ENCODE measurements at regions not wholly inside any gene's neighbourhood (a gene's known extent, or its start where the extent isn't known, plus 50 kb on each side); places are given as distances from the start of the nearest gene placed in this dataset.

DNA sequence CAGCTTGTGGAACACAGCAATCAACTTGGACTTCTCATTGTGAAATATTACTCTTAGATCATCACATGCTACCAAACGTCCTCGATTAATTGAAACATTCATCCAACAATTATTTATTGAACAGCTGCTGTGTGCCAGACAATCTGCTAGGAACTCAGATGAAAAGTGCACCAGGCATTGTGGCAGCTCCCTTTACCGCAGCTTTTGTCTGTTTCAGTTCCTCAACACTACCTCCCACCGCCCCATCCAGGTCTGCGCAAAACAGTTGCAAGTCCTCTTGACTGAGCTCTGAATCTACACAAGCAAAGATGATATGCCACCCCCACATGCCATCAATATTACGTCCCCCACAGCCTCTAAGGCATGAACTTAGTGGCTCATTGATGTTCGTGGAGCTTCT, 1094.4 kb upstream of the MAP3K7 start:
- no peak for DNase-seq (ENCODE audit: low spot score)
- in situ Hi-C loops (cut with HindIII; ENCODE audit: low sequenced_read_pairs), result no loop called here

DNA sequence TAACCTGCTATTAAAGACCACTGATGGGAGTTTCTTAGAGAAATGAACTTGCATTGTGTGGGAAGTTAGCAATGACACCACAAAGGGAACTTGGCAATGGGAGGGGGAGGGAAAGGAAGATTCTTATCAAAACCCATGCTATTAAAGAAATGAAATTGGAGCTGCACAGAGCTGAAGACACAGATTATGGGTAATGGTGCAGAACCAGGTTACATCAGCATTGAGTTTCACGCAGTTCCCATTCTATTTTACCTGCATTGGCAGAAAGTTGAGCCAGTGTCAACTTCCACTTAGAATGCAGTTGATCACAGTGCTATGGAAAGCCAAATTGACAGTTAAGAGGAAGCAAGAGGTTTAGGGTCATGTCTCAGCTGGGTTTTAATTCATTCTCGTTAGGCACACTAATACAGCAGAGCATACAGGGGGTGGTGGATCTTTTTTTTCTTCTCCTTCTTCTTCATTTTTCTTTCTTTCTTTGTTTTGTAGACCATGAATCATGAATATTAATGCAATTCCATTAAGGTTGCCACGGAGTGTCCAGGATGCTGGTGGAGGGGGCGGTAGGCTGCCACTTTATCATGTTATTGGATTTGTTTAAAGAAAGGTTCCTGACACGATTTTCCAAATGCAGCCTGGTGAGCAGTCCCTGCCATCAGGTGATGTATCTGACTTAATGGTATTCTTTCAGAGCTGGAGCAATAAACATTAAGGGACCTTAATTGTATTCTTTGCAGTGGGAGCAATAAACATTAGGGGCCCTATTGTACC, 1092.0 kb upstream of the MAP3K7 start:
- in situ Hi-C loops (cut with HindIII; ENCODE audit: low sequenced_read_pairs), result no loop called here
- DNase-seq (ENCODE audit: low spot score), result no peak

DNA sequence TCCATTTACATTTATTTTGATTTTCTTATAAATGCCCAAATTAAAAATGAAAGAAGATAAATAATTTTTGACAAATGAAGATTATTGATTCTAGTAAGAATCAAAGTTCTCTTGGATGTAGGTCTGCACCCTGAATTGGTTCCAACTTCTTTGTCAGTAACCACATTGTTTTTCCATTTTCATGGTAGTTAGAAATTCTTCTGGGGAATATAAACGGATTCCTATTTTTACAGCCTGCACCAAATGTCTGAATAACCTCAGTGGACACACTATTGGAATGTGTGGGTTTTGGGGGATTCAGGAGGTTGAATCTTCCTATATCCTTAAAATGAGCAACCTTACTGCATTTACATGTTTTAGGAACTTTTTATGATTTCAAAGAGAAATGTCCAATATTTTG, 1085.3 kb upstream of the MAP3K7 start:
- DNase-seq (ENCODE audit: low spot score), result no peak
- in situ Hi-C loops (cut with HindIII; ENCODE audit: low sequenced_read_pairs), result no loop called here

DNA sequence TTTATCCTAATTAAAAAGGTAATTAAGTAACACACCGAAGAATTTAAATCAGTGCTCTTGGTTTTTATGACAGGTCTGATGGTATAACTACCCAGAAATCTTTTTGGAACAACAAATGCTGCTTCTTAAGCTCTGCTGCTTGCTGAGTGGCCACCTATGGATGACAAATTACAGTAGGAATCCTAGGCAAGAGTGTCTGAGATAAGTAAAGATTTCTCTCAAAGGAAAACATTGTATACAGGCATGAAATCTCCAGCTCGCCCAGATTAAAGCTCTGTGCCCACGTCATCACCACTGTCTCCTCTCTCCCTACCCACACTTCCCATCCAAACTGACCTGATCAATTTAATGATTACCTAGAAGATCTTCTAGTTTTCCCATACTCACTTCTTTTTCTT, 1083.0 kb upstream of the MAP3K7 start:
- no peak for DNase-seq (ENCODE audit: low spot score)
- in situ Hi-C loops (cut with HindIII; ENCODE audit: low sequenced_read_pairs), result no loop called here

DNA sequence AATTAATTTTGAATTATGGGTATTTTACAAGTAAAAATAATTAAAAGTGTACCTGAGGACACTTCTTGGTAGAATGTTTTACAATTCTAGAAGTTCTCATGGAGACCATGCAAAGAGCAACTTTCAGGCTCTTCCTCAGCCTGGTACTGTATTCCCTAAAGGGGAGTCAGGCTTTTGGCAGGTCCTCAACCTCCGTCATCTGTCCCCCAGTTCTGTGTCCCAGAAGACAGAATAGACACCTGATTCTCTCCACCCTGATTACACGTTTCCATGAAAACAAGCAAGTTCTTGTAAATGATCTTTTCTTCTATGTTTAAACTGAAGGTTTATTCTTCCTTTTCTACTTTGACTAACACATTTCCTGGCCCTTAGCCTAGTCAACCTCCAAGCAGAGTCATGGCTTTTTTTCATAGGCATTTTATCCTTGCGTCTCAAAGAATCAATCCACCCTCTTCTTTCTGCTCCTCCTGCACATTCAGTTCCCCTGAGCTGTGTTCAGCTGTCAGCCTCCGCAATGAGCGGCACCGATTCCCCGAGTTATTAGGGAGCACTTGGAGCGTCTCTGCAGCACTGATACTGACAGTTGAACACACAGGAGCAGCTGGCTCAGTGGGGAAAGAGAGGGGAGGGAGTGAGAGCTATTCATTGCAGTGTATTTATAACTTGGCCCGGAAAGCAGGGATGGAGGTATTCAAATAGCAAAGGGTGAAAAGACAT, 1082.4 kb upstream of the MAP3K7 start:
- in situ Hi-C loops (cut with HindIII; ENCODE audit: low sequenced_read_pairs), result no loop called here
- peak; percentile 91 for DNase-seq (ENCODE audit: low spot score)

DNA sequence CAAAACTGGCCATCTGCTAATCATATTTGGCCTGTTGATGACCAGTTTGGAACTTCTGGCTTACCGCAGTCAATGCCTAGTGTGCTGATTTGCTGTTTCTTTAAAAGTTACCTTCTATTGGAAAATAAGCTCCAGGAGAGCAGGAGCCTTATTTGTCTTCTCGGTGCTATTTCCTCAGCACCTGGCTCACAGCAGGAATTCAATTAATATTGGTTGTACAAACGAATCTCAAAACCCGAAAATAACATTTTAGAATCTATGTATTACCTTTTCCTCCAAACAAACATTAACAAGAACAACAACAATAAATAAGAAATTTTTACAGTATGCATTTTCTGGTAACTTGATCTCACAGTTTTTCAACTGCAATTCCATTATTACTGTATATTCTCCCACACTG, 1080.7 kb upstream of the MAP3K7 start:
- DNase-seq (ENCODE audit: low spot score), result peak; percentile 65
- in situ Hi-C loops (cut with HindIII; ENCODE audit: low sequenced_read_pairs), result no loop called here

DNA sequence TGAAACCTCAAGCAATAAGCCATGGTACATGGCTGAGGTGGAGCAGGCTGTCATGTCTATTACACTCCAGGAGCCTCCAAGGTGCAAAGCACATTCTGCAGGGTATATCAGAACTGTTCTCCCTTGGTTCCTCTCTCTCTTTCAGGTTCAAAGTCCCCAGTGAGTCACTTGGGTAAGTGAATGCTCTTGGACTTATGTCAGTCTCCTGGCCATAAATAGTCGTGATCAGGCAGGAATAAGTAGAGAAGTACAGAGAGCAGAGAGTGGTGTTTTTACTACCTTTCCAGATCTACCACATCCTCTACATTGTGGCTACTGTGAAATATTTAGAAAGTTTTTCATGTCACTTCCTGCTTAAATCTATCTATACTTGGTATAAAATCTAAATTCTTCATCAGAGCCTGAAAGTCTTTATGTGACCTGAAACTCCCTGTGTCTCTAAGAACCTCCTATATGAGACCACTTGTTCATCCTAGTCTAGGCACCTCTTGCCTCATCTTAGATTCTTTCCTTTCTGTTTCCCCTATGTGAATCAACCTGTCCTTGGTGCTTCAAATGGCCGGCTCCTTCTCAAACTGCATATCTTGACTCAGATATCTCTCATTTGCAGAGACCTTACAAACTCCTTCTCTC, 1077.6 kb upstream of the MAP3K7 start:
- no peak for DNase-seq (ENCODE audit: low spot score)
- in situ Hi-C loops (cut with HindIII; ENCODE audit: low sequenced_read_pairs), result no loop called here

DNA sequence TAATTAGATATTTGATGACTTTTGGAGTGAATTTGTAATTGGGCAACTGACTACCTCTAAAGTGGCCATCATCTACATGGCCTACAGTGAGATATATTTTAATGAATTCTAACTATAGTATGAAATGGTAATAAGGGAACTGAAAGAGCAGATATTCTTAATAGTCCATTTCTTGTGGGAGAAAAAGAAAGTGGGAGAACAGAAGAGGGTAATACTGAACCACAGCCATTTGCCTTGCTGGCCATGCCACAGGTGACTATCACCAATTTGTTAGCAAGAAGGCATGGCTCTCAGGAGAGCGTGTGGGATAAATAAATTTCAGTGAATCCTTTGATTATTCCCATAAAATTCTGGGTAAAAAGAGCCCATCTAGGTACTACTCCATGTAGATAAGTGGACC, 1074.0 kb upstream of the MAP3K7 start:
- DNase-seq (ENCODE audit: low spot score), result no peak
- in situ Hi-C loops (cut with HindIII; ENCODE audit: low sequenced_read_pairs), result no loop called here

DNA sequence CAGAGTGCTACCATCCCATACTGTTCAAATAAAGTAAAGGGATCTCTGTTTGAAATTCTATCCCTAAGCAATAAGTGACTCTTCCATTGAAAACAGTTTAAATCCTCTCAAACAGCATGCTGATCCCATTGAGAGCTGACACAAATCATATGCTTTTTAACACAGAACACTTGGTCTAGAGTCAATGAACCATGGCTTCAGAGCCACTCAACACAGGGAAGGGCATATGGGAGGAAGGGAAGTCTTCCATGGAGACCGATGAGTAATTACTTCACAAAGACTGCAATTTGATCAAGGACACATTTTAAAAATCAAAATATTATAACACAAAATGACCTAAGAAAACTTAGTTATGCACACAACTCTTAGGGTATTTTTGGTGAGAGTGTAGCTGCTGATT, 1073.0 kb upstream of the MAP3K7 start:
- no peak for DNase-seq (ENCODE audit: low spot score)
- in situ Hi-C loops (cut with HindIII; ENCODE audit: low sequenced_read_pairs), result no loop called here

DNA sequence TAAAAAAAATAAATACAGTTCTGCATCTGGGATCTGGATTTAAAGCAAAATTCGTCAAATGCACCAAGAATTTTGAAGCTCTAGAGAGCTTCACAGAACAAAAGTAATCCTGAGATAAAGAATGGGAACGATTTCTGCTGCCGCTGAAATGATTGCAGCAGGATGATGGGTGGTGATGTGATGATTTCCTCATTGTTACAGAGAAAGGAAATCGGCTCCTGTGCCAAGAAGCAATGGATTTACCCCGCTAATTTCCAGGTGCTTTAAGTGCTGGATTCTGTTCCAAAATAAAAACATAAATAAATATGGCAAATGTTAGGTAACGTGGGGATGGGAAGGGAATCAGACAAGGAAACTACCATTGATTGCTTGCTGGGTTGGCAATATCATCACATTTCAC, 1067.9 kb upstream of the MAP3K7 start:
- DNase-seq (ENCODE audit: low spot score), result no peak
- in situ Hi-C loops (cut with HindIII; ENCODE audit: low sequenced_read_pairs), result no loop called here

DNA sequence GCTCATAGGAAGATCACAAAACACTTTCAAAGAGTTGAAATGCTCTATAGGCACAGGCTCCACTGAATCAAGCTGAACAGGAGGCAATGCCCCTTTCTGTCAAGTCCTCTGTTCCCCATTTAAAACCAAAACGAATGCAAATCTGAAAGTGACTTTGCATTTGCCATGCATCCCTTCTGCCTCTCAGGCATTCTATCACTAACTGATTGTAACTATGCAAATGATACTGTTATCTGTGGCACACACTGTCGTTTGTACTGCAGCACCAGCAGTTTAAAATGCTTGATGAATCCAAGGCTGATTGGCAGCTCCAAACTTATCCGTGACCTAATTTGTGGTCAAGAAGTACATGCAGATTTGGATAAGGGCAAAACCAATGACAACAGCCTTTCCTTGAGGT, 1067.5 kb upstream of the MAP3K7 start:
- in situ Hi-C loops (cut with HindIII; ENCODE audit: low sequenced_read_pairs), result no loop called here
- DNase-seq (ENCODE audit: low spot score), result no peak

DNA sequence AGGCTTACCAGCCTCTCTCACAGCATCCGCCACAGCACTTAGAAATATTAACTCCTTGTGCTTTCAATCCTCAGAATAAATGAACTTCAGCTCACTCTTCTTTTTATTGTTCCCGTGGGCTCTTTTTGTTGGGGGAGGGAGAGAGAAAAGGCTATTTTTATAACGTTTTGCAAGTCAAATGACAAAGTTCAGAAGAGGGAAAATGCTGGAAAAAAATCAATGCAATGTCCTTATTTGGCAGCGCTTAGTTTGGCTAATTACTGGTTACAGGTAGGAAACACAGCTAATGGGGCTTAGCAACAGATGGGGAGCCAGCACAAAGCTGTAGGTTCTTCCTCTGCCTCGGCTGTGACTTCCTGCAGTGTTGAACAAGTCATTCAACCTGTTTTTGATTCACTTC, 1067.0 kb upstream of the MAP3K7 start:
- DNase-seq (ENCODE audit: low spot score), result peak; percentile 95
- in situ Hi-C loops (cut with HindIII; ENCODE audit: low sequenced_read_pairs), result no loop called here

DNA sequence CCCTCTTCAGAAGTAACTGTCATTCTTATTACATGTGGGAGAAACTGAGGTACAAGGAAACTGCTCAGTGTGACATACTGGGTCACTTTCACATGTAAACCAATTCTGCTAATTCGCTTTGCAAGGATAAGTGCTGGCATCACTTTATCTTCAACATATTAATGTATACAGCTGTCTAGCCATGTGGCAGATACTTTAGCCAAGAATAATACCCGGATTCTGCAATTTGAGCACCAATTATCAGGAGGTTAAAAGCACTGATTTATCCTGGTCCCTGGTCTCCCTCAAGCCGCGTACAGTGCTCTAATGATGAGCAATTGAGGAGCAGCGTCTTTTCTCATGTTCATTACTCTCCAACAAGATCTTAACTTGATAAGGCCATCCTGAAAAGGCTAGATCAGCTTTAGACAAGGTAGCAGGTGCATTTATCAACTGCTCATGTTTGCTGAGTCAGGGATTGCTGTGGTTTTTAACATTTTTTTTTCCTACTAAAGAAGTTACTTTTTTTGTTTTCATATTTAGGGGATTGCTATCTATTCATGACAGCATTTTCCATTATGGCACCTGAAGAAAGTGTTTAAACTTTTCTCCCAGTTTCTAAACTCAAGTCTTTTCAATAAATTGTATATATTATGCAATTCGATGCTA, 1066.3 kb upstream of the MAP3K7 start:
- DNase-seq (ENCODE audit: low spot score), result peak; percentile 32
- in situ Hi-C loops (cut with HindIII; ENCODE audit: low sequenced_read_pairs), result no loop called here

DNA sequence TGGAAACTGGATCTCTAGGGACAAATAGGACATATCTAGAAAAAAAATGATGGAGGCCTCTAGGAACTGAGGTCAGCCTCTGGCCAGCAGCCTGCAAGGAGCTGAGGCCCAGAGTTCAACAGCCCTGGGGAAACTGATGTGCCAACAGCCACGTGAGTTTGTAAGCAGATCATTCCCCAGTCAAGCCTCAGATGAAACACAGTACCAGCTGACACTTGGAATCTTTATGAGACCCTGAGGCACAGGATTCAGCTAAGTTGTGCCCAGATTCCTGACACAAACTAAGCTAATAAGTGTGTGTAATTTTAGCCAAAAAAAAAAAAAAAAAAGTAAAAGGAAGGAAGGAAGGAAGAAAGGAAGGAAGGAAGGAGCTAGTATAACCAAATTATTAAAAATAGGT, 1059.8 kb upstream of the MAP3K7 start:
- in situ Hi-C loops (cut with HindIII; ENCODE audit: low sequenced_read_pairs), result no loop called here
- no peak for DNase-seq (ENCODE audit: low spot score)

DNA sequence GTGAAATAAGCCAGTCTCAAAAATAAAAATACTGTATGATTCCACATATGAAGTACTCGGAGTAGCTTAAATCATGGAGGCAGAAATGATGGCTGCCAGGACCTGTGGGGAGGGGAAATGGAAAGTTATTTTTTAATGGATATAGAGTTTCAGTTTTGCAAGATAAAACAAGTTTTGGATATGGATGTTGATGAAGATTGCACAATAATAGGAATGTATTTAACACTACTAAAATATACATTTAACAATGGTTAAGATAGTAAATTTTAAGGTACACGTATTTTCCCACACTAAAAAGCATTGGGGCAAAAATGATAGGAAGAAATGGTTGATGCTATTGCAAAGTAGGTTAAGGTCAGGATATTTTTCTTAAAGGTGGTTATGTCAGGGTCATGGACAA, 1058.9 kb upstream of the MAP3K7 start:
- DNase-seq (ENCODE audit: low spot score), result no peak
- in situ Hi-C loops (cut with HindIII; ENCODE audit: low sequenced_read_pairs), result no loop called here

DNA sequence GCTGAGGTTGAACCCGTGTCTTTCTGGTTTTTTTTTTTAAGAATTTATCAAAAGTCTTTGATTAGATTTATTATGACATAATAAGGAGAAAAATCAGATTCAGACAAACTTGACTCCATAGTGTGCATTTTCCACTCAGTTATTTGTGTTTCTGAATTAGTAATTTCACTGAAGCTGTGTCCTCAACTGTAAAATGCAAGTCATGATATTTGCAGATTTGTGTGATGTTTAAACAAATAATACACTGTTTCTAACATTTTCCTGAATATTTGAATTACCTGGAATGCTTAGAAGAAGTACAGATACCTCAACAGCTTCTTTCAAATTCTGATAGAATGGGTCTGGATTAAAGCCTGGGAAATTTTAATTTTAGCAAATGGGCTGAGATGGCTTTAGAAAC, 1050.3 kb upstream of the MAP3K7 start:
- no peak for DNase-seq (ENCODE audit: low spot score)
- in situ Hi-C loops (cut with HindIII; ENCODE audit: low sequenced_read_pairs), result no loop called here

DNA sequence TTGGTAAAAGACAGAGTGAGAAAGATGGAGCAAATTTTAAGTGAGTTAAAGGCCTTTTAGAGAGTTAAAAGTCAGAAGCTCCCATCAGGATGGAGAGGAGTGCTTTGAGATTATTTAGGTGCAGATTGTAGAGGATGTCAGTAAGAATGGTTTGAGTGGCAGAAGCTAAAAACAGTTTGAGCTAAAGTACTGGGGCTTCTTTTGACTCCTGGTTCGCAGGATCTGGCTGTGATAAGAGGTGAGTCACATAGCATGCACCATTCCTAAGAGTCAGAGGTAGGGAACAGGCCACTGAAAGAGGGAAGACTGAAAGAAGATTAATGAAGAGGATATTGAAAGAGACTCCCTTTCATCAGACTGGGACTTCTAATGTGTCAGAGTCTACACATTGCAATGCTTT, 1047.9 kb upstream of the MAP3K7 start:
- in situ Hi-C loops (cut with HindIII; ENCODE audit: low sequenced_read_pairs), result no loop called here
- DNase-seq (ENCODE audit: low spot score), result no peak

DNA sequence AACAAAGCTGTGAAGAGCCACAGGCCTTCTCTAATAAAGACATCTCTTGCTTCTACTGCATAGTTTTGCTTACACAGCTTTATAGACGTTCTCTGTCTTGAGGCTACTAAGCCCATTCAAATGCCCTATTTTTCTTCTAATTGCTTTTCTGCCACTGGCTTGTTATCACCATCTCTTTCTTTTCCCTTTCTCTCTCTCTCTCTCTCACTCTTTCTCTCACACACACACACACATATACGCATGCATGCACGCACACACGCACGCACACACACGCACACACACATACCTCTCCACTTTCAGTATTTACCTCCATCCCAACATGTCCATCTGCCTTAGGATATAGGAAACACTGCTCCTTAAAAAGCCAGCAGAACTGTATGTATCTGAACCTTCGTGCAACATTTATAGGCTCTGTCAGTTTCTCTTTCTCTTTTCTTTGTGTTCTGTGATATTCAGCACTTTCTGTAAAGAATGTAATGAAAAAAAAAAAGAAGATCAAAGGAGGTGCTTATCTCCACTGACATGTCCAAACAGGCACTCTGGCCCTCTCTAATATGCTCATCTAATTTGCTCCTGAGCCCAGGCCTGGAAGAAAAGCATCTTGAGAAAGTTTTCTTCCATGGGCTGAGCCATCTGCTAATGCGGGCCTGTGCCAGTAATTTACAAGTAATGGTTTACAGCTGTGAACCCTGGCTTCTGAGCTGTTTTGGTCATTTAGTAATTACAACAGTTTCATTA, 1046.7 kb upstream of the MAP3K7 start:
- in situ Hi-C loops (cut with HindIII; ENCODE audit: low sequenced_read_pairs), result no loop called here
- DNase-seq (ENCODE audit: low spot score), result no peak

DNA sequence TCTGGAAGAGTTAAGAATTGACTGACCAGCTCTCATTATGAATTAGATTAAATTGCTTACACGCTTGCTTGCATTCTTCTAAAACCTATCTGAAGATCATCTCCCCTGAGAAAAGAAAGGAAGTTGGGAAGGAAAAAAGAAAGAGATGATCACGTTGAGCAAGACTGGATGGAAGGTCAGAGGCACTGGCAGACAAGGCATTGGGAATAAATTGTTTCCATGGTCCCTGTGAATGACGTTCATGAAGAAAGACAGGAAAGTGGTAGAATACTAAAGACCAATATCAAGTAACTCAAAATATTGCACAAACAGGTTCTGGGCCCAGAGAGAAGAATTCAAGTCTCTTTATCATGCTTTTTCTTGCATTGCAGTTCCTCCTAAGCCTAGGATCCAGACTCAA, 1045.4 kb upstream of the MAP3K7 start:
- DNase-seq (ENCODE audit: low spot score), result no peak
- in situ Hi-C loops (cut with HindIII; ENCODE audit: low sequenced_read_pairs), result no loop called here

DNA sequence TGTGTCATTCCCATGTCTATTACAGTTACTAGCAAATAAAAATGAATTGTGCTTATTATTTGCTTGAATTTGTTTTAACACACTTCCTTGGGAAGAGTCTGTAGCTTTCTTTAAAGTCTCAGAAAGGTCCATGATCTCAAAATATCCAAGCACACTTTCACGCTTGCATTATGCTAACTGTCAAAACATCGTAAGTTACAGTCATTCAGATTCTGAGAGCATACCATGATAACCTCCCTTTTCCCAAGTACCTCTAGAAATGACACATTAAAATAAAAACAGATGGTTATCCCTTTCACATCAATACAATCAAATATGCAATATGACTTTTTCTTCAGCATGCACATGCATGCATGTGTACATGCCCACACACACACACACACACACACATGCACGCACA, 1044.4 kb upstream of the MAP3K7 start:
- in situ Hi-C loops (cut with HindIII; ENCODE audit: low sequenced_read_pairs), result no loop called here
- DNase-seq (ENCODE audit: low spot score), result no peak
